ENCODE measurements at regions not wholly inside any gene's neighbourhood (a gene's known extent, or its start where the extent isn't known, plus 50 kb on each side); places are given as distances from the start of the nearest gene placed in this dataset.

DNA sequence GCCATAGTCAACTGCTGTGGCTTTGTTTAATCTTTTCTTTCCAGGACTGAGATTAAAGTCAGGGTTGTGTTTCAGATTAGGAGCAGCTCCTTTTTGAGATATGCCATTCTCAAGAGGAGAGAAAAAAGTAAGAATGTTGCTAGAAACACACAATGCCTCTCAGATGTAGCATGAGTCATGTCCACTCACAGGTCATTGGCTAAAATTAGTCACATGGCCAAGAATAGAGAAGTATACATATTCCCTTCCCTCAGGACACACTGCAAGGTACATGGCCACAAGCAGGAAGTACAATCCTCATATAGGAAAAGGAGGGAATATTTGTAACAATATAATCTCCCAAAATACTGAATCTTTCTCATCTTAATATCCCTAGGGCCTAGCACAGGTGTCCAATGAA is 141.9 kb upstream of the PTBP2 start:
- TF ChIP-seq POLR2A (IDR thresholded peaks at IDR 0.05): no peak
- TF ChIP-seq CTCF (IDR thresholded peaks at IDR 0.05): no peak

All from upper lobe of left lung (tissue), 4 donors.